Naive thymus-derived CD4-positive, alpha-beta T cell (primary cell): ENCODE measurements at regions not wholly inside any gene's neighbourhood (a gene's known extent, or its start where the extent isn't known, plus 50 kb on each side); places are given as distances from the start of the nearest gene placed in this dataset.

Experiments
- ATAC-seq: fragments of 150-1000 bp; cut with Tn5 transposase; 2 replicates; pipeline ENCODE4 v1.10.0; 2021; ENCODE audit warnings: mild to moderate bottlenecking, moderate library complexity
- CTCF ChIA-PET: fragments of 350-600 bp; sonication (Branson Sonifier 250); formaldehyde crosslinking; loops from one replicate; lab custom pipeline; 2021; ENCODE audit warnings: antibody characterized with exemption; lab: Charles Lee
- POLR2A ChIA-PET: fragments of 350-600 bp; sonication (Branson Sonifier 250); formaldehyde crosslinking; loops from one replicate; lab custom pipeline; 2021; ENCODE audit warnings: antibody characterized with exemption, inconsistent platforms; lab: Charles Lee
- DNase-seq, 9 donors: peaks; one replicate each; pipeline versions ENCODE4 v3.0.0 to v3.0.0-alpha.2; 2020 to 2022; ENCODE audit warnings: mixed read lengths in 1 of 9
- H3K27ac ChIP-seq: one replicate; pipeline ENCODE4 v1.7.0; 2013; ENCODE audit warnings: mild to moderate bottlenecking, low read depth, low read length, moderate library complexity
- H3K27me3 ChIP-seq, 2 donors: one replicate each; pipeline ENCODE4 v1.7.0; 2013; ENCODE audit warnings: low read length in 2 of 2, mild to moderate bottlenecking in 2 of 2, moderate library complexity in 2 of 2; ENCODE audit not compliant: control insufficient read depth in 2 of 2, insufficient read depth in 2 of 2
- H3K36me3 ChIP-seq, 3 experiments: 1 replicate in 2 of 3; 2 replicates in 1 of 3; pipeline ENCODE4 v1.7.0; 2013; ENCODE audit warnings: low read length in 3 of 3, mild to moderate bottlenecking in 3 of 3, moderate library complexity in 1 of 3; ENCODE audit not compliant: insufficient read depth in 3 of 3, control insufficient read depth in 2 of 3
- H3K4me1 ChIP-seq, 2 donors: one replicate each; pipeline ENCODE4 v1.7.0; 2013; ENCODE audit warnings: low read length in 2 of 2, mild to moderate bottlenecking in 2 of 2, moderate library complexity in 1 of 2; ENCODE audit not compliant: control insufficient read depth in 2 of 2, insufficient read depth in 2 of 2
- H3K4me3 ChIP-seq: 2 replicates; pipeline ENCODE4 v1.7.0; 2013; ENCODE audit warnings: mild to moderate bottlenecking, low read length
- H3K9me3 ChIP-seq, 3 experiments: 1 replicate in 2 of 3; 2 replicates in 1 of 3; pipeline ENCODE4 v1.7.0; 2013; ENCODE audit warnings: low read length in 3 of 3; ENCODE audit not compliant: control insufficient read depth in 2 of 3
- H3K27ac Mint-ChIP-seq, 9 donors: one replicate each; pipeline ENCODE4 v1.8.0; 2020 to 2022; ENCODE audit warnings: mixed read lengths in 9 of 9, mild to moderate bottlenecking in 8 of 9, moderate library complexity in 5 of 9, inconsistent platforms in 2 of 9
- H3K27me3 Mint-ChIP-seq, 5 donors: one replicate each; pipeline ENCODE4 v1.8.0; 2021 to 2022; ENCODE audit warnings: mixed read lengths in 5 of 5, mild to moderate bottlenecking in 1 of 5
- H3K36me3 Mint-ChIP-seq, 5 donors: one replicate each; pipeline ENCODE4 v1.8.0; 2020 to 2022; ENCODE audit warnings: mixed read lengths in 5 of 5, mild to moderate bottlenecking in 3 of 5, inconsistent platforms in 1 of 5
- H3K4me1 Mint-ChIP-seq, 7 donors: one replicate each; pipeline ENCODE4 v1.8.0; 2020 to 2022; ENCODE audit warnings: mixed read lengths in 7 of 7, mild to moderate bottlenecking in 3 of 7, inconsistent platforms in 1 of 7
- H3K4me3 Mint-ChIP-seq, 10 donors: one replicate each; pipeline ENCODE4 v1.8.0; 2020 to 2022; ENCODE audit warnings: mild to moderate bottlenecking in 10 of 10, mixed read lengths in 10 of 10, moderate library complexity in 6 of 10, inconsistent platforms in 2 of 10
- H3K9me3 Mint-ChIP-seq, 11 donors: one replicate each; pipeline ENCODE4 v1.8.0; 2020 to 2022; ENCODE audit warnings: mixed read lengths in 11 of 11, mild to moderate bottlenecking in 4 of 11, inconsistent platforms in 1 of 11, moderate library complexity in 1 of 11
- intact Hi-C, 2 donors: fragments of 100-400 bp; cut with micrococcal nuclease; formaldehyde crosslinking; loops; one replicate each; pipeline ENCODE4 v1.15.1; 2023

GRCh38 chr4:127181001-127181400 lies 451.8 kb upstream of the INTU start:
- ATAC-seq (no peak), DNase-seq (no peak)
- H3K27ac Mint-ChIP-seq = no peak overlapping the region
- ChIA-PET CTCF (no interaction called here), POLR2A (no interaction called here)
- no peaks in the 10 kb centered on the region for H3K4me1 Mint-ChIP-seq
- no peak overlapping the region for H3K27ac ChIP-seq
- no peaks in the 10 kb centered on the region for H3K9me3 ChIP-seq
- H3K36me3 Mint-ChIP-seq = no peaks in the 10 kb centered on the region
- H3K36me3 ChIP-seq = no peaks in the 10 kb centered on the region
- H3K4me3 ChIP-seq = no peak overlapping the region
- H3K27me3 ChIP-seq = no peaks in the 10 kb centered on the region
- no peaks in the 10 kb centered on the region for H3K4me1 ChIP-seq
- H3K9me3 Mint-ChIP-seq = peaks cover 0 to 25% (median 6%) of the 10 kb centered on the region in 11 donors
- no peaks in the 10 kb centered on the region for H3K27me3 Mint-ChIP-seq
- no peak overlapping the region for H3K4me3 Mint-ChIP-seq
- intact Hi-C loops = no loop called here

DNA sequence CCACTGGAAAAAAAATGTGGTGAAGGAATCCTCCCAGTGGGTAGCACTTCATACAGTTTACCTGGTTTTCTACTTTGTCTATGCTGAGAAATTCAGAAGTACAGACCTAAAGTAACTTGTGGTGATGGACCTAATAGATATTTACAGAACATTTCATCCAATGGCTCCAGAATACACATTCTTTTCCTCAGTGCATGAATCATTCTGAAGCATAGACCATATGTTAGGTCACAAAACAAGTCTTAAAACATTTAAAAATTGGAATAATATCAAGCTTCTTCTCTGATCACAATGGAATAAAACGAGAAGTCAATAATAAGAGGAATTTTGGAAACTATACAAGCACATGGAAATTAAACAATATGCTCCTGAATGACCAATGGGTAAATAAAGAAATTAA lies 450.1 kb upstream of the INTU start:
- no peaks in the 10 kb centered on the region for H3K9me3 ChIP-seq
- Mint-ChIP-seq H3K9me3 (peaks cover 0 to 26% (median 6%) of the 10 kb centered on the region in 11 donors), H3K27ac (no peak overlapping the region), H3K27me3 (no peaks in the 10 kb centered on the region), H3K36me3 (no peaks in the 10 kb centered on the region), H3K4me1 (no peaks in the 10 kb centered on the region), H3K4me3 (no peak overlapping the region)
- POLR2A ChIA-PET = no interaction called here
- DNase-seq (no peak), ATAC-seq (no peak)
- CTCF ChIA-PET = no interaction called here
- H3K27me3 ChIP-seq = no peaks in the 10 kb centered on the region
- H3K4me3 ChIP-seq = no peak overlapping the region
- intact Hi-C loops = no loop called here
- H3K4me1 ChIP-seq = no peaks in the 10 kb centered on the region
- no peaks in the 10 kb centered on the region for H3K36me3 ChIP-seq
- no peak overlapping the region for H3K27ac ChIP-seq

GRCh38 chr4:127188847-127189246 lies 443.9 kb upstream of the INTU start:
- no peaks in the 10 kb centered on the region for H3K36me3 ChIP-seq
- Mint-ChIP-seq H3K36me3 (no peaks in the 10 kb centered on the region), H3K4me1 (no peaks in the 10 kb centered on the region), H3K27ac (no peak overlapping the region), H3K4me3 (no peak overlapping the region), H3K27me3 (no peaks in the 10 kb centered on the region), H3K9me3 (peaks cover 3 to 27% (median 8%) of the 10 kb centered on the region in 11 donors)
- ATAC-seq = no peak
- intact Hi-C loops = no loop called here
- ChIA-PET CTCF (no interaction called here), POLR2A (no interaction called here)
- H3K27ac ChIP-seq = no peak overlapping the region
- no peak overlapping the region for H3K4me3 ChIP-seq
- DNase-seq = no peak
- no peaks in the 10 kb centered on the region for H3K4me1 ChIP-seq
- H3K27me3 ChIP-seq = no peaks in the 10 kb centered on the region
- no peaks in the 10 kb centered on the region for H3K9me3 ChIP-seq

DNA sequence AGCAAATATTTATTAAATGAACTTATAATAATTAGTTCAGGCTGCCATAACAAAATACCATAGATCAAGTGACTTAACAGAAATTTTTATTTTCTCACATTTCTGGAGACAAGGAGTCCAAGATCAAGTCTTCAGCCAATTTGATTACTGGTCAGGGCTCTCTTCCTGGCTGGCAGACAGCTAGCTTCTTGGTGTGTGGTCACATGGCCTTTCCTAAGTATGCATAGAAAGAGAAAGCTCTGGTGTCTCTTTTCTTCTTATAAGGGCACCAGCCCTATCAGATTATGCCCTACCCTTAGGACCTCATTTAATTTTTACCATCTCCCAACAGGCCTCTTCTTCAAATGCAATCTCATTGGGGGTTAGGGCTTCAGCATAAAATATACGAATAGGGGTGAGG lies 438.5 kb upstream of the INTU start:
- no peak for ATAC-seq
- Histone ChIP-seq H3K4me3 (no peak overlapping the region), H3K9me3 (no peaks in the 10 kb centered on the region), H3K4me1 (no peaks in the 10 kb centered on the region), H3K27me3 (no peaks in the 10 kb centered on the region), H3K27ac (no peak overlapping the region), H3K36me3 (no peaks in the 10 kb centered on the region)
- Mint-ChIP-seq H3K4me1 (no peaks in the 10 kb centered on the region), H3K36me3 (no peaks in the 10 kb centered on the region), H3K27ac (no peak overlapping the region), H3K27me3 (no peaks in the 10 kb centered on the region), H3K9me3 (peaks cover 2 to 18% (median 8%) of the 10 kb centered on the region in 11 donors), H3K4me3 (no peak overlapping the region)
- CTCF ChIA-PET = no interaction called here
- POLR2A ChIA-PET = no interaction called here
- intact Hi-C loops = no loop called here
- DNase-seq = no peak

DNA sequence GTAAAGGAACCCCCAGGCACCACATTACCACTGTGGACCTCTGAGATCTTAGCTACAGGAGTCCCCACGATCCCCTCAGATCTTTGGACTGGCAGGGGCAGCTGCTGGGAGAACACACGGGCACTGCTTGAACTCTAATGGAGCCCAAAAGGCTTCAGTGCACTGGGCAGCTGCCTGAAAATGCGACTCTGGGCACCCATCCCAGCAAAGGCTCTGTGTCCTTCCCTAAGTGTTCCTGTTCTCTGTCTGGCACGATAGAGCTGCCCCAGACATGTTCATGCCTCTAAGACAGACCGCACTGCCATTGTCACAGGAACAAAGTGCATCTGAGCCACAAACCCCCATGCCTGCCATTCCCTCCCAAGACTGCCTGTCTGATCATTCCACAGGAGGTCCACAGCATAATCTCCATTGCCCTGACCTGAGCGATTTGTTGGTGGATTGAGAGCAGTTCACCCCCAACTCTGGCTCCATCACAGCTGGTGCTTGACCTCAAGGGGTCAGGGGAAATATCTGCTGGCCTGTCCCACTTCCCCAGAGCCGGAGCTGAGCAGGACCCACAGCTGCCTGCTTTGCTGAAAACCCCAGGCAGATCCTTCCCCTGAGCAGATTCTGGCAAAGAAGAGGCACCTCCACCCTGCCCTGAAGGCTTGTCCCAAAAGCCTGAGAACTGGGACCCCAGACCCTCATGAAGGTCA lies 436.0 kb upstream of the INTU start:
- Histone ChIP-seq H3K27me3 (no peaks in the 10 kb centered on the region), H3K4me1 (no peaks in the 10 kb centered on the region), H3K27ac (no peak overlapping the region), H3K9me3 (no peaks in the 10 kb centered on the region), H3K36me3 (no peaks in the 10 kb centered on the region), H3K4me3 (no peak overlapping the region)
- ChIA-PET POLR2A (no interaction called here), CTCF (no interaction called here)
- intact Hi-C loops = no loop called here
- ATAC-seq = no peak
- Mint-ChIP-seq H3K36me3 (no peaks in the 10 kb centered on the region), H3K27me3 (no peaks in the 10 kb centered on the region), H3K4me1 (no peaks in the 10 kb centered on the region), H3K27ac (no peak overlapping the region), H3K4me3 (no peak overlapping the region), H3K9me3 (peaks cover 2 to 19% (median 7%) of the 10 kb centered on the region in 11 donors)
- no peak for DNase-seq

DNA sequence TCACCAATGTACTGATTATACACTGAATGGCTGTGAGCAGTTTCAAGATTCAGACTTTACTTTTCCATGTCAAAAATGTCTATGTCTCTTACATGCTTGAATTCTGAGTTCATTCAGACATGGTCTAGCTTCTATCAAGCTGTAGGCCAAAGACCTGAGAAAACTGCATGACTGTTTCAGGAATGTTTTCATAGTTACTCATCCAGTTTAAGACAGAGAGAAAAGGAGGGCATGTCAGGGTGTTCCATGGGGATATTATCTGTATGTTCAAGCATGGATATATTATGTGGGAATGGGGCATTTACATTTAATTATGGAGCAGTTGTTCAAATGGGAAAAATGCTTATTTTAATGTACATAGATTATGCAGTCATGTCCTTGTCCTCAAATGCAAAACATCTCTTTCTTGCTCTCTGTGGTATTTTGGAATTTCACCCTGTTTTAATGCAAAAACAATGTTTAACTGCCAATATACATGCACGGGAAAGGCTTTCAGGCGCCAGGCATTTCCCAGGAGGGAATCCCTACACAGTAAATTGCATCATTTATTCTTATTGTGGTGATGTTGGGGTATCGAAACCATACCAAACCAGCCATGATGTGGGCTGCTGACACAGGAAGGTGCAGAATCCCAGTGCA lies 429.1 kb upstream of the INTU start:
- Mint-ChIP-seq H3K4me1 (no peaks in the 10 kb centered on the region), H3K9me3 (peaks cover 0 to 17% (median 6%) of the 10 kb centered on the region in 11 donors), H3K36me3 (no peaks in the 10 kb centered on the region), H3K27me3 (no peaks in the 10 kb centered on the region), H3K4me3 (no peak overlapping the region), H3K27ac (no peak overlapping the region)
- H3K27me3 ChIP-seq = no peaks in the 10 kb centered on the region
- H3K27ac ChIP-seq = no peak overlapping the region
- no peaks in the 10 kb centered on the region for H3K9me3 ChIP-seq
- DNase-seq (no peak), ATAC-seq (no peak)
- ChIA-PET POLR2A (no interaction called here), CTCF (no interaction called here)
- H3K4me1 ChIP-seq = no peaks in the 10 kb centered on the region
- H3K36me3 ChIP-seq = no peaks in the 10 kb centered on the region
- no peak overlapping the region for H3K4me3 ChIP-seq
- intact Hi-C loops = no loop called here

- Mint-ChIP-seq H3K36me3 (no peaks in the 10 kb centered on the region), H3K4me1 (no peaks in the 10 kb centered on the region), H3K27me3 (no peaks in the 10 kb centered on the region), H3K27ac (no peak overlapping the region), H3K4me3 (no peak overlapping the region), H3K9me3 (peaks cover 0 to 14% (median 5%) of the 10 kb centered on the region in 11 donors)
- Histone ChIP-seq H3K27ac (no peak overlapping the region), H3K27me3 (no peaks in the 10 kb centered on the region), H3K4me3 (no peak overlapping the region), H3K36me3 (no peaks in the 10 kb centered on the region), H3K9me3 (no peaks in the 10 kb centered on the region), H3K4me1 (no peaks in the 10 kb centered on the region)
- ATAC-seq (no peak), DNase-seq (no peak)
- ChIA-PET CTCF (no interaction called here), POLR2A (no interaction called here)
- intact Hi-C loops = no loop called here
Observed at GRCh38 chr4:127204322-127204721, 428.4 kb upstream of the INTU start.
